CD8-positive, alpha-beta memory T cell (primary cell): ENCODE measurements at regions not wholly inside any gene's neighbourhood (a gene's known extent, or its start where the extent isn't known, plus 50 kb on each side); places are given as distances from the start of the nearest gene placed in this dataset.
"Not testable (repeated sequence)": the region's sequence is repeated elsewhere in the genome, so short reads cannot be mapped to it uniquely, and the experiment has no call there.

Source experiments
- CTCF ChIA-PET: fragments of 350-600 bp; sonication (Branson Sonifier 250); formaldehyde crosslinking; loops from one replicate; lab custom pipeline; 2021; ENCODE audit warnings: antibody characterized with exemption; lab: Charles Lee
- POLR2A ChIA-PET: fragments of 350-600 bp; sonication (Branson Sonifier 250); formaldehyde crosslinking; loops from one replicate; lab custom pipeline; 2021; ENCODE audit warnings: antibody characterized with exemption; lab: Charles Lee
- DNase-seq, 5 donors: peaks; one replicate each; pipeline versions ENCODE4 v3.0.0 to v3.0.0-alpha.2; 2020 to 2022; ENCODE audit warnings: mixed read lengths in 1 of 5
- H3K27ac ChIP-seq: one replicate; pipeline ENCODE4 v1.7.0; 2013; ENCODE audit warnings: low read depth, mild to moderate bottlenecking, low read length, moderate library complexity
- H3K27me3 ChIP-seq: 2 replicates; pipeline ENCODE4 v1.7.0; 2013; ENCODE audit warnings: low read length, mild to moderate bottlenecking; ENCODE audit not compliant: insufficient read depth, poor library complexity, severe bottlenecking
- H3K36me3 ChIP-seq: 2 replicates; pipeline ENCODE4 v1.7.0; 2013; ENCODE audit warnings: mild to moderate bottlenecking, low read length, moderate library complexity; ENCODE audit not compliant: insufficient read depth
- H3K4me1 ChIP-seq: 2 replicates; pipeline ENCODE4 v1.7.0; 2013; ENCODE audit warnings: mild to moderate bottlenecking, low read length, moderate library complexity; ENCODE audit not compliant: insufficient read depth
- H3K4me3 ChIP-seq: 2 replicates; pipeline ENCODE4 v1.7.0; 2013; ENCODE audit warnings: mild to moderate bottlenecking, low read length
- H3K9me3 ChIP-seq: 2 replicates; pipeline ENCODE4 v1.7.0; 2013; ENCODE audit warnings: mild to moderate bottlenecking, low read length
- H3K27ac Mint-ChIP-seq, 8 donors: one replicate each; pipeline ENCODE4 v1.8.0; 2020 to 2021; ENCODE audit warnings: mixed read lengths in 8 of 8, mild to moderate bottlenecking in 6 of 8, inconsistent platforms in 3 of 8, moderate library complexity in 3 of 8
- H3K27me3 Mint-ChIP-seq, 2 donors: one replicate each; pipeline ENCODE4 v1.8.0; 2020 to 2021; ENCODE audit warnings: mixed read lengths in 2 of 2, mild to moderate bottlenecking in 1 of 2, moderate library complexity in 1 of 2
- H3K36me3 Mint-ChIP-seq, 3 donors: one replicate each; pipeline ENCODE4 v1.8.0; 2020 to 2021; ENCODE audit warnings: mixed read lengths in 3 of 3, inconsistent platforms in 1 of 3, mild to moderate bottlenecking in 1 of 3
- H3K4me1 Mint-ChIP-seq, 3 donors: one replicate each; pipeline ENCODE4 v1.8.0; 2020 to 2021; ENCODE audit warnings: mixed read lengths in 3 of 3, inconsistent platforms in 1 of 3, mild to moderate bottlenecking in 1 of 3
- H3K4me3 Mint-ChIP-seq, 7 donors: one replicate each; pipeline ENCODE4 v1.8.0; 2020 to 2021; ENCODE audit warnings: mixed read lengths in 7 of 7, mild to moderate bottlenecking in 6 of 7, moderate library complexity in 4 of 7, inconsistent platforms in 2 of 7
- H3K9me3 Mint-ChIP-seq, 5 donors: one replicate each; pipeline ENCODE4 v1.8.0; 2020 to 2022; ENCODE audit warnings: mixed read lengths in 5 of 5, mild to moderate bottlenecking in 3 of 5, moderate library complexity in 2 of 5, inconsistent platforms in 1 of 5

DNA sequence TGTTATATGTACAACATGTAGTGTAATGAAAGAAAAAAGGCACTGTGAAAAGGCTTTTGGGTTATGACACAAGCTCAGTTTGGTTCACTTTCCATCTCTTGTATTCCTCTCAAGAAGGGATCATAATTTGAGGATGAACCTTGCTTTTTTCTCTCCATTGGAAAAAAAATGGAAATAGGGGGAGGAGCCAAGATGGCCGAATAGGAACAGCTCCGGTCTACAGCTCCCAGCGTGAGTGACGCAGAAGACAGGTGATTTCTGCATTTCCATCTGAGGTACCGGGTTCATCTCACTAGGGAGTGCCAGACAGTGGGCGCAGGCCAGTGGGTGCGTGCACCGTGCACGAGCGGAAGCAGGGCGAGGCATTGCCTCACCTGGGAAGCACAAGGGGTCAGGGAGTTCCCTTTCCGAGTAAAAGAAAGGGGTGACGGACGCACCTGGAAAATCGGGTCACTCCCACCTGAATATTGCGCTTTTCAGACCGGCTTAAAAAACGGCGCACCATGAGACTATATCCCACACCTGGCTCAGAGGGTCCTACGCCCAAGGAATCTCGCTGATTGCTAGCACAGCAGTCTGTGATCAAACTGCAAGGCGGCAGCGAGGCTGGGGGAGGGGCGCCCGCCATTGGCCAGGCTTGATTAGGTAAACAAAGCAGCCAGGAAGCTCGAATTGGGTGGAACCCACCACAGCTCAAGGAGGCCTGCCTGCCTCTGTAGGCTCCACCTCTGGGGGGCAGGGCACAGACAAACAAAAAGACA, 49.9 kb upstream of the SETMAR start:
- H3K27me3 Mint-ChIP-seq, POLR2A ChIA-PET: not testable (repeated sequence)
- H3K9me3 Mint-ChIP-seq = peaks cover 0 to 12% (median 4%) of the 10 kb centered on the region in 5 donors

More for the DNA sequence above, 49.9 kb upstream of the SETMAR start:
- H3K36me3 ChIP-seq, H3K4me1 Mint-ChIP-seq, H3K4me3 ChIP-seq, H3K27me3 ChIP-seq, H3K27ac Mint-ChIP-seq, CTCF ChIA-PET, H3K36me3 Mint-ChIP-seq, H3K27ac ChIP-seq, DNase-seq, H3K9me3 ChIP-seq, H3K4me3 Mint-ChIP-seq, H3K4me1 ChIP-seq: not testable (repeated sequence)
